ENCODE measurements at regions not wholly inside any gene's neighbourhood (a gene's known extent, or its start where the extent isn't known, plus 50 kb on each side); places are given as distances from the start of the nearest gene placed in this dataset.

DNA sequence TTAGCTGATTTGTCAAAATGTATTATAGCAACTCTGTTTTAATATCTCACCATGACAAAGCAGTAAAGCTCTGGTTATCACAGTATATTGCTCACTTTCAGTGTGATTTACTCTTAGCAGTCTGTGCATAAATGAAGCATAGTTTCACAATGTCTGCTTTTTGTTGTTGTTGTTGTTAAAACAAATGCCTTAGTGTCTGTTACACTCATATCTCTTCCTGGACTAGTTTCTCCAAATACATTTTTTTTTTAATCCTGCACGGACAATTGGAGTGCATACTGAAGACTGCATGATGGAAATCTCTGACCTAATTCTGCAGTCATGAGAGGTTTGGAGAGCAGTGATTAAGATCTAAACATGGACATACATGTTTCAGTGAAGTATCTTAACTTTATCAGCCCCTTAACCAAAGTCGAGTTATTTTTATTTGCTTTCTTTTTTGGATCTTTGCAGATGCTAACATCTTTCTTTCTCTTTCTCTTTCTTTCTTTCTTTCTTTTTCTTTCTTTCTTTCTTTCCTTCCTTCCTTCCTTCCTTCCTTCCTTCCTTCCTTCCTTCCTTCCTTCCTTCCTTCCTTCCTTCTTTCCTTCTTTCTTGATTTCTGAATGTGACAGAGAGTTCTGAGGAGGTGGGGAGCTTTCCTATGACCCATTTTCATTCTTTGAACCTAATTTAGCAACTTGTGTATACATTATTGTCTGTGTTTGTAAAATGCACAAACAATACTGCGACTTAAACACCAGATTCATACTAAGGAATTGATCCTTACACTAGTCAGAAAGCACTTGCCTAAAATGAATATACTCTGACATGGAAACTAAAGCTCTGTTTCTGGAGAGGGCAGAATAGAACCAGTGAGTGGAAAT is 161.5 kb upstream of the AGR3 start:
- no peak overlapping the region for H3K4me3 ChIP-seq (ENCODE audit: low read depth, low read length, poor library complexity, severe bottlenecking)
- no peaks in the 10 kb centered on the region for H3K9me2 ChIP-seq (ENCODE audit: low read depth, low read length)
- H2AFZ ChIP-seq (ENCODE audit: low read length): no peak overlapping the region
- H3K9me3 ChIP-seq (ENCODE audit: low read length): no peaks in the 10 kb centered on the region
- H3K27ac ChIP-seq (ENCODE audit: low read depth, low read length, poor library complexity, severe bottlenecking): no peak overlapping the region
- no peaks in the 10 kb centered on the region for H4K20me1 ChIP-seq (ENCODE audit: insufficient read depth, low read length)
- H3K27me3 ChIP-seq (ENCODE audit: insufficient read depth, low read length): no peaks in the 10 kb centered on the region
- H3K9ac ChIP-seq (ENCODE audit: low read length): no peak overlapping the region
- H3K79me2 ChIP-seq (ENCODE audit: insufficient read depth, low read length): no peaks in the 10 kb centered on the region
- H3F3A ChIP-seq (ENCODE audit: insufficient read depth, low read length): no peaks in the 10 kb centered on the region
- H3K4me2 ChIP-seq (ENCODE audit: low read length): no peak overlapping the region
- TF ChIP-seq, protein P1, sequence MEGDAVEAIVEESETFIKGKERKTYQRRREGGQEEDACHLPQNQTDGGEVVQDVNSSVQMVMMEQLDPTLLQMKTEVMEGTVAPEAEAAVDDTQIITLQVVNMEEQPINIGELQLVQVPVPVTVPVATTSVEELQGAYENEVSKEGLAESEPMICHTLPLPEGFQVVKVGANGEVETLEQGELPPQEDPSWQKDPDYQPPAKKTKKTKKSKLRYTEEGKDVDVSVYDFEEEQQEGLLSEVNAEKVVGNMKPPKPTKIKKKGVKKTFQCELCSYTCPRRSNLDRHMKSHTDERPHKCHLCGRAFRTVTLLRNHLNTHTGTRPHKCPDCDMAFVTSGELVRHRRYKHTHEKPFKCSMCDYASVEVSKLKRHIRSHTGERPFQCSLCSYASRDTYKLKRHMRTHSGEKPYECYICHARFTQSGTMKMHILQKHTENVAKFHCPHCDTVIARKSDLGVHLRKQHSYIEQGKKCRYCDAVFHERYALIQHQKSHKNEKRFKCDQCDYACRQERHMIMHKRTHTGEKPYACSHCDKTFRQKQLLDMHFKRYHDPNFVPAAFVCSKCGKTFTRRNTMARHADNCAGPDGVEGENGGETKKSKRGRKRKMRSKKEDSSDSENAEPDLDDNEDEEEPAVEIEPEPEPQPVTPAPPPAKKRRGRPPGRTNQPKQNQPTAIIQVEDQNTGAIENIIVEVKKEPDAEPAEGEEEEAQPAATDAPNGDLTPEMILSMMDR (IDR thresholded peaks at IDR 0.05; ENCODE audit: low read length): no peak
- no peak for TF ChIP-seq EZH2 (IDR thresholded peaks at IDR 0.05; ENCODE audit: borderline replicate concordance, low read length)
- H3K36me3 ChIP-seq (ENCODE audit: insufficient read depth, low read length): no peaks in the 10 kb centered on the region
- no peaks in the 10 kb centered on the region for H3K4me1 ChIP-seq (ENCODE audit: insufficient read depth, low read length, severe bottlenecking)

DNA sequence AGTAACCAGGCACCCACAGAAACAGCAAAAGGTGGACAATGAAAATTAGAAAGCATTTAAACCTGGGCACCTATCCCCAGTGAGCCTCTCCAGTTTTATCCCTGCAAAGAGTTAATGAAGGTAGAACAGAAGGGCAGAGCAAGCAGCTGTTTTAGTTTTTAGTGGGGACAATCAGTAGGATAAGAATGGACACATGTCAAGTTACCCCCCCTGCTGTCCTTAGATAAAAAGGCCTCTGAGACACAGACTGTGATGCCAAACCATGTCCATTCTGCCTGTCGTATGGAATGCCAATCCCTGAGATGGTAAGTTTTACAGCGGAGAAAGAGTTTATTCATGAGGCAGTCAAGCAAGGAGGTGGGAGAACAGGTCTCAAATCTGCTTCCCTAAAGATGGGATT is 162.6 kb upstream of the AGR3 start:
- Histone ChIP-seq H3K4me1 (ENCODE audit: insufficient read depth, low read length, severe bottlenecking) (no peaks in the 10 kb centered on the region), H3K36me3 (ENCODE audit: insufficient read depth, low read length) (no peaks in the 10 kb centered on the region), H3K4me2 (ENCODE audit: low read length) (no peak overlapping the region)

DNA sequence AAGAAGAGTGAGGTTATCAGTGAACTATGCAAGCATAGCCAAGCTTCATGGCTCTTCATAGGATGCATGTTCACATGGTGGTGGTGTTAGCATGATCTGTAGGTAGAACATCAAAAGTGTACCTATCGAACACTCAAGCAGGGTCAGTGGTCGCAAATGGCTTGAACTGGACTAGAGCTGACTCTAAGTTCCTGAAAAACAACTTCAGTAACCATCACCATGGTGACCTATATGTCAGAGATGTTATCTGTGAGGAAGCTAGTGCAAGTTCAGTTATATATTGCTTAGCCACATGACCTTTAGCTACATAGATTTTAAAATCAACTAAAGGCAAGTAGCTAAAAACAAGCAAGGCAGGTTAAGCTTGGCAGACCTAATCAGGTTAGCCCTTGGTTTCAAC is 163.1 kb upstream of the AGR3 start:
- H3K9me3 ChIP-seq (ENCODE audit: low read length): no peaks in the 10 kb centered on the region
- H3F3A ChIP-seq (ENCODE audit: insufficient read depth, low read length): no peaks in the 10 kb centered on the region
- H3K4me2 ChIP-seq (ENCODE audit: low read length): no peak overlapping the region
- H3K9me2 ChIP-seq (ENCODE audit: low read depth, low read length): no peaks in the 10 kb centered on the region
- H3K4me1 ChIP-seq (ENCODE audit: insufficient read depth, low read length, severe bottlenecking): no peaks in the 10 kb centered on the region
- no peak overlapping the region for H3K4me3 ChIP-seq (ENCODE audit: low read depth, low read length, poor library complexity, severe bottlenecking)
- no peaks in the 10 kb centered on the region for H3K27me3 ChIP-seq (ENCODE audit: insufficient read depth, low read length)
- H3K36me3 ChIP-seq (ENCODE audit: insufficient read depth, low read length): no peaks in the 10 kb centered on the region
- H4K20me1 ChIP-seq (ENCODE audit: insufficient read depth, low read length): no peaks in the 10 kb centered on the region
- H3K9ac ChIP-seq (ENCODE audit: low read length): no peak overlapping the region
- TF ChIP-seq, protein P1 (IDR thresholded peaks at IDR 0.05; ENCODE audit: low read length): no peak
- no peak for TF ChIP-seq EZH2 (IDR thresholded peaks at IDR 0.05; ENCODE audit: borderline replicate concordance, low read length)
- no peak overlapping the region for H3K27ac ChIP-seq (ENCODE audit: low read depth, low read length, poor library complexity, severe bottlenecking)
- no peak overlapping the region for H2AFZ ChIP-seq (ENCODE audit: low read length)
- no peaks in the 10 kb centered on the region for H3K79me2 ChIP-seq (ENCODE audit: insufficient read depth, low read length)

More for the DNA sequence above, 162.6 kb upstream of the AGR3 start:
- Histone ChIP-seq H3K79me2 (ENCODE audit: insufficient read depth, low read length) (no peaks in the 10 kb centered on the region), H3K9ac (ENCODE audit: low read length) (no peak overlapping the region), H3K27ac (ENCODE audit: low read depth, low read length, poor library complexity, severe bottlenecking) (no peak overlapping the region), H4K20me1 (ENCODE audit: insufficient read depth, low read length) (no peaks in the 10 kb centered on the region), H2AFZ (ENCODE audit: low read length) (no peak overlapping the region), H3F3A (ENCODE audit: insufficient read depth, low read length) (no peaks in the 10 kb centered on the region), H3K4me3 (ENCODE audit: low read depth, low read length, poor library complexity, severe bottlenecking) (no peak overlapping the region), H3K9me2 (ENCODE audit: low read depth, low read length) (no peaks in the 10 kb centered on the region), H3K9me3 (ENCODE audit: low read length) (no peaks in the 10 kb centered on the region), H3K27me3 (ENCODE audit: insufficient read depth, low read length) (no peaks in the 10 kb centered on the region)
- TF ChIP-seq, protein P1 (IDR thresholded peaks at IDR 0.05; ENCODE audit: low read length): no peak
- no peak for TF ChIP-seq EZH2 (IDR thresholded peaks at IDR 0.05; ENCODE audit: borderline replicate concordance, low read length)
